GM12875 (cell line): ENCODE measurements at regions not wholly inside any gene's neighbourhood (a gene's known extent, or its start where the extent isn't known, plus 50 kb on each side); places are given as distances from the start of the nearest gene placed in this dataset.

Source experiments
- H3K4me3 ChIP-seq: one replicate; pipeline ENCODE4 v1.5.1; 2011; ENCODE audit warnings: low read depth, low read length, control low read depth
- CTCF ChIP-seq: IDR thresholded peaks from 2 replicates; pipeline ENCODE4 v1.5.1; 2011; ENCODE audit warnings: low read depth, mild to moderate bottlenecking, control low read depth, inconsistent platforms, low read length, moderate library complexity, borderline replicate concordance; ENCODE audit not compliant: insufficient read depth

GRCh38 chr1:87806379-87807094 lies 477.9 kb downstream of the LMO4 start:
- no peak overlapping the region for H3K4me3 ChIP-seq
- TF ChIP-seq CTCF: no peak

- TF ChIP-seq CTCF: no peak
- no peak overlapping the region for H3K4me3 ChIP-seq
These were observed 481.5 kb downstream of the LMO4 start for GRCh38 chr1:87810166-87810565.

- H3K4me3 ChIP-seq: no peak overlapping the region
- no peak for TF ChIP-seq CTCF
These were observed 484.3 kb downstream of the LMO4 start for GRCh38 chr1:87812871-87813577.

- TF ChIP-seq CTCF: no peak
These were observed 485.9 kb downstream of the LMO4 start for GRCh38 chr1:87814573-87814972.

GRCh38 chr1:87816646-87817045 lies 488.0 kb downstream of the LMO4 start:
- no peak overlapping the region for H3K4me3 ChIP-seq
- TF ChIP-seq CTCF: no peak

More at GRCh38 chr1:87814573-87814972, 485.9 kb downstream of the LMO4 start:
- H3K4me3 ChIP-seq: no peak overlapping the region

GRCh38 chr1:87820668-87821334 lies 492.1 kb downstream of the LMO4 start:
- TF ChIP-seq CTCF: no peak
- H3K4me3 ChIP-seq: no peak overlapping the region
